Fibroblast of villous mesenchyme (primary cell): ENCODE measurements at regions not wholly inside any gene's neighbourhood (a gene's known extent, or its start where the extent isn't known, plus 50 kb on each side); places are given as distances from the start of the nearest gene placed in this dataset.

Experiments used
- DNase-seq: peaks from one replicate; pipeline ENCODE4 v3.0.0-alpha.2; 2010; ENCODE audit warnings: low read depth
- H3K4me3 ChIP-seq: 2 replicates; pipeline ENCODE4 v1.5.1; 2011; ENCODE audit warnings: low read depth, mild to moderate bottlenecking, low read length
- TF ChIP-seq, protein P1 (sequence below): IDR thresholded peaks from 2 replicates; pipeline ENCODE4 v1.5.1; 2012; ENCODE audit warnings: low read depth, mild to moderate bottlenecking, low read length; ENCODE audit not compliant: insufficient read depth

DNA sequence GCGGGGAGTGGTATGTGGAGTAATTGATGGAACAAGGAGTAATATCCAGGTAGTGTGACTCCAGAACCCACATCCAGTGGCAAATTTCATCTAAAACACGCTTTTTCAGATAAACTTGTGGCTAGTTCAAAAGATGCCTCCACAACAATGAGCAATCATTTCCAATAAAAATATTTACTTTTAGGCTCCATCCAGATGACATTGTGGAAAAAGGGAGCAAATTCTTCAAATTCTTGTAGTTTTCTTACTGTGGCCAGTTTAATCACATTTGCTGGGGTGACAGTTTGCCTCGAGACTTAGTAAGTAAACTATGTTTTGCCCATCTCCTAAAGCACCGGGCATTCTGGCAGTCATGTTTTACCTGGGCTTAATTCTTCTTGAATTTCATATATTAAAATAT, 243.6 kb downstream of the IRS1 start:
- H3K4me3 ChIP-seq, result no peak overlapping the region
- TF ChIP-seq, protein P1, sequence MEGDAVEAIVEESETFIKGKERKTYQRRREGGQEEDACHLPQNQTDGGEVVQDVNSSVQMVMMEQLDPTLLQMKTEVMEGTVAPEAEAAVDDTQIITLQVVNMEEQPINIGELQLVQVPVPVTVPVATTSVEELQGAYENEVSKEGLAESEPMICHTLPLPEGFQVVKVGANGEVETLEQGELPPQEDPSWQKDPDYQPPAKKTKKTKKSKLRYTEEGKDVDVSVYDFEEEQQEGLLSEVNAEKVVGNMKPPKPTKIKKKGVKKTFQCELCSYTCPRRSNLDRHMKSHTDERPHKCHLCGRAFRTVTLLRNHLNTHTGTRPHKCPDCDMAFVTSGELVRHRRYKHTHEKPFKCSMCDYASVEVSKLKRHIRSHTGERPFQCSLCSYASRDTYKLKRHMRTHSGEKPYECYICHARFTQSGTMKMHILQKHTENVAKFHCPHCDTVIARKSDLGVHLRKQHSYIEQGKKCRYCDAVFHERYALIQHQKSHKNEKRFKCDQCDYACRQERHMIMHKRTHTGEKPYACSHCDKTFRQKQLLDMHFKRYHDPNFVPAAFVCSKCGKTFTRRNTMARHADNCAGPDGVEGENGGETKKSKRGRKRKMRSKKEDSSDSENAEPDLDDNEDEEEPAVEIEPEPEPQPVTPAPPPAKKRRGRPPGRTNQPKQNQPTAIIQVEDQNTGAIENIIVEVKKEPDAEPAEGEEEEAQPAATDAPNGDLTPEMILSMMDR, result no peak
- no peak for DNase-seq

DNA sequence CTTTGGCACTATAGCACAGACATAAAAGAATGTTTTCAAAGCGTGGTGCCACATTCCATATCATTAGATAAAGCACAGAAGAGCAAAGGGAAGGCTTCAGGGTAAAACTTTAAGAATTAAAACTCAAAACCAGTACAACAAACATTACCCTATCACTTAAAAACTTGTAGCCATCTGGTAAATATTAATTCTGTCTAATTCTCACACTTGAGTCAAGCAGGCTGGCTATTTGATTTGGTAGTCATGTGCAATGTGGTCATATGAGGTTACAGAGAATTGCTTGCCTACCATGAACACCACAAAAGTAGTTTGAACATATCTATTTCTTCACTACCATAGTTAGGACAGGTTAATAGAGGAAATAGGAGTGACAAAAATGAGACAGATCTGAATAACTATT, 244.9 kb downstream of the IRS1 start:
- DNase-seq, result peak; percentile 34
- no peak overlapping the region for H3K4me3 ChIP-seq
- TF ChIP-seq, protein P1, result no peak

GRCh38 chr2:226553333-226553732, 246.3 kb downstream of the IRS1 start:
- no peak for DNase-seq
- TF ChIP-seq, protein P1, result no peak
- H3K4me3 ChIP-seq, result no peak overlapping the region

- TF ChIP-seq, protein P1, result no peak
- no peak overlapping the region for H3K4me3 ChIP-seq
- no peak for DNase-seq
Observed at GRCh38 chr2:226552571-226553285, 246.9 kb downstream of the IRS1 start.

GRCh38 chr2:226551522-226552250, 247.9 kb downstream of the IRS1 start:
- no peak for DNase-seq
- H3K4me3 ChIP-seq, result no peak overlapping the region
- TF ChIP-seq, protein P1, result no peak

GRCh38 chr2:226550801-226551200, 248.8 kb downstream of the IRS1 start:
- TF ChIP-seq, protein P1, result no peak
- H3K4me3 ChIP-seq, result no peak overlapping the region
- DNase-seq, result no peak

GRCh38 chr2:226548732-226549131, 250.9 kb downstream of the IRS1 start:
- H3K4me3 ChIP-seq, result no peak overlapping the region
- TF ChIP-seq, protein P1, result no peak
- no peak for DNase-seq
